ENCODE measurements at regions not wholly inside any gene's neighbourhood (a gene's known extent, or its start where the extent isn't known, plus 50 kb on each side); places are given as distances from the start of the nearest gene placed in this dataset.

GRCh38 chr15:39183164-39183881, 397.6 kb upstream of the THBS1 start:
- TF ChIP-seq, protein P1, sequence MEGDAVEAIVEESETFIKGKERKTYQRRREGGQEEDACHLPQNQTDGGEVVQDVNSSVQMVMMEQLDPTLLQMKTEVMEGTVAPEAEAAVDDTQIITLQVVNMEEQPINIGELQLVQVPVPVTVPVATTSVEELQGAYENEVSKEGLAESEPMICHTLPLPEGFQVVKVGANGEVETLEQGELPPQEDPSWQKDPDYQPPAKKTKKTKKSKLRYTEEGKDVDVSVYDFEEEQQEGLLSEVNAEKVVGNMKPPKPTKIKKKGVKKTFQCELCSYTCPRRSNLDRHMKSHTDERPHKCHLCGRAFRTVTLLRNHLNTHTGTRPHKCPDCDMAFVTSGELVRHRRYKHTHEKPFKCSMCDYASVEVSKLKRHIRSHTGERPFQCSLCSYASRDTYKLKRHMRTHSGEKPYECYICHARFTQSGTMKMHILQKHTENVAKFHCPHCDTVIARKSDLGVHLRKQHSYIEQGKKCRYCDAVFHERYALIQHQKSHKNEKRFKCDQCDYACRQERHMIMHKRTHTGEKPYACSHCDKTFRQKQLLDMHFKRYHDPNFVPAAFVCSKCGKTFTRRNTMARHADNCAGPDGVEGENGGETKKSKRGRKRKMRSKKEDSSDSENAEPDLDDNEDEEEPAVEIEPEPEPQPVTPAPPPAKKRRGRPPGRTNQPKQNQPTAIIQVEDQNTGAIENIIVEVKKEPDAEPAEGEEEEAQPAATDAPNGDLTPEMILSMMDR (IDR thresholded peaks at IDR 0.05), result no peak
- TF ChIP-seq POLR2A (IDR thresholded peaks at IDR 0.05), result no peak

Data from vagina (tissue), 2 donors.